Stomach smooth muscle (tissue), 2 donors: ENCODE measurements at regions not wholly inside any gene's neighbourhood (a gene's known extent, or its start where the extent isn't known, plus 50 kb on each side); places are given as distances from the start of the nearest gene placed in this dataset.

Experiments used
- H3K27ac ChIP-seq: one replicate; pipeline ENCODE4 v1.7.0; 2013; ENCODE audit warnings: mild to moderate bottlenecking, low read length, inconsistent platforms
- H3K27me3 ChIP-seq, 2 donors: one replicate each; pipeline ENCODE4 v1.7.0; 2013; ENCODE audit warnings: low read length in 2 of 2; ENCODE audit not compliant: insufficient read depth in 2 of 2, control insufficient read depth in 1 of 2
- H3K36me3 ChIP-seq, 2 donors: one replicate each; pipeline ENCODE4 v1.7.0; 2013; ENCODE audit warnings: low read length in 2 of 2; ENCODE audit not compliant: control insufficient read depth in 2 of 2, insufficient read depth in 2 of 2
- H3K4me1 ChIP-seq: one replicate; pipeline ENCODE4 v1.7.0; 2013; ENCODE audit warnings: low read length; ENCODE audit not compliant: control insufficient read depth, insufficient read depth
- H3K4me3 ChIP-seq, 2 donors: one replicate each; pipeline ENCODE4 v1.7.0; 2013; ENCODE audit warnings: low read length in 2 of 2
- H3K9ac ChIP-seq, 2 donors: one replicate each; pipeline ENCODE4 v1.7.0; 2013; ENCODE audit warnings: low read length in 2 of 2, mild to moderate bottlenecking in 1 of 2
- H3K9me3 ChIP-seq, 2 donors: one replicate each; pipeline ENCODE4 v1.7.0; 2013; ENCODE audit warnings: low read length in 2 of 2; ENCODE audit not compliant: control insufficient read depth in 2 of 2
- donor health status: healthy.
- donor health status: Pancreatic carcinoma.

DNA sequence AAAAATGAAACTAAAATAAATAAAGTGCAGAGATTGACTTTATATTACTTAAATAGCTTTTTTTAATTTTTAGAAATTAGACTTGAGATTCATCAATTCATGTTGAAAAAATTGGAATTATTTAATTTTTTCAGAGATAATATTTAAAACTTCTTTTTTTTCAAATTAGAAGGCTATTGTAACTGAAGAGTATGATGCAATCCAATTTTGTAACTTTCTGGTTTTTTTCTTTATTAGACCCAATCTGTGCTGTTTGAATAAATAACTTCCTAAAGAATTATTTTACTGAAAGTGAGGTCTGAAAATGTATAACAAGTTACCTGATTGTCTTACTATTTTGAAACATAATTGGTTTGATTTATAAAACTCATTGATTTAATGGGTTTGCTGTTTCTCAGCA is 200.9 kb downstream of the MAD2L1 start:
- H3K4me1 ChIP-seq, result no peaks in the 10 kb centered on the region
- no peaks in the 10 kb centered on the region for H3K27me3 ChIP-seq
- H3K9me3 ChIP-seq, result no peaks in the 10 kb centered on the region

GRCh38 chr4:119865389-119865788 is 201.3 kb downstream of the MAD2L1 start:
- no peak overlapping the region for H3K4me3 ChIP-seq
- H3K9me3 ChIP-seq, result no peaks in the 10 kb centered on the region

More for the DNA sequence above, 200.9 kb downstream of the MAD2L1 start:
- Histone ChIP-seq H3K4me3 (no peak overlapping the region), H3K27ac (no peak overlapping the region), H3K9ac (no peak overlapping the region), H3K36me3 (no peaks in the 10 kb centered on the region)

GRCh38 chr4:119861731-119862130 is 204.9 kb downstream of the MAD2L1 start:
- Histone ChIP-seq H3K36me3 (no peaks in the 10 kb centered on the region), H3K9ac (no peak overlapping the region), H3K9me3 (no peaks in the 10 kb centered on the region), H3K4me3 (no peak overlapping the region), H3K4me1 (no peaks in the 10 kb centered on the region), H3K27me3 (no peaks in the 10 kb centered on the region), H3K27ac (no peak overlapping the region)

More at GRCh38 chr4:119865389-119865788, 201.3 kb downstream of the MAD2L1 start:
- no peaks in the 10 kb centered on the region for H3K4me1 ChIP-seq
- H3K27me3 ChIP-seq, result no peaks in the 10 kb centered on the region
- no peak overlapping the region for H3K9ac ChIP-seq
- H3K27ac ChIP-seq, result no peak overlapping the region
- no peaks in the 10 kb centered on the region for H3K36me3 ChIP-seq

DNA sequence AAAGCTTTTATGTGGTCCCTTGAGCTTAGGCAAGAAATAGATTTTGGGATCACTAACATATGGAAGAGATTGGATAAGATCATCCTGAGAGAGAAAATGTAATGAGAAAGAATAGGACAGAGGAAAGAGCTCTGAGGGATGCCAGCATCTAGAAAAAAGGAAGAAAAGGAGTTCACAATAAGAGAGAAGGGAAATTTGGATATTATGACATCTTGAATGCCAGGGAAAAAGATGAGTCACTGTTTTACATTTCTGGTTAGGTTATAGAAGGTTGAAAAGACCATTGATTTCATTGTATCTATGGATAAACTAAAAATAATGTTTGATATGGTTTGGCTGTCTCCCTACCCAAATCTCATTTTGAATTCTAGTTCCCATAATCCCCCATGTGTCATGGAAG is 208.5 kb downstream of the MAD2L1 start:
- Histone ChIP-seq H3K4me3 (no peak overlapping the region), H3K27me3 (no peaks in the 10 kb centered on the region), H3K36me3 (no peaks in the 10 kb centered on the region), H3K9me3 (no peaks in the 10 kb centered on the region), H3K27ac (no peak overlapping the region), H3K4me1 (no peaks in the 10 kb centered on the region), H3K9ac (no peak overlapping the region)

DNA sequence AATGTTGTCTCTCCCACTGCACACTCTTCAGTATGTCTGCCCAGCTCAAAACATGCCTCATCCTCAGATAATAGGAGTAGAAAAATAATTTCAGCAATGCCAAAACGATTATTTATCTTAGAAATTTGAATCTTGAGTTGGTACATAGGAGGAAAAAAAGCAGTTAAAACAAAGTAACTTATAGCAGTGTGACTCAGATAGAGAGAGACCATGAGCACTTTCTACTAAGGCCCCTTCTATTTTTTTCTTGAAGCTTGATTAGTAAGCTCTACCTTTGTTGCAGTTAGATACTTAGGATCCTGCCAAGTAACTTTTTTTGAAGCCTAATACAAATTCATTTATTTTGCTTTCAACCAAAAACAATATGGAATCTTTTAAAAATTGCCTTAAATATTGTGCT is 212.3 kb downstream of the MAD2L1 start:
- no peak overlapping the region for H3K27ac ChIP-seq
- H3K9ac ChIP-seq, result no peak overlapping the region
- H3K27me3 ChIP-seq, result no peaks in the 10 kb centered on the region
- no peaks in the 10 kb centered on the region for H3K36me3 ChIP-seq
- H3K9me3 ChIP-seq, result no peaks in the 10 kb centered on the region
- no peak overlapping the region for H3K4me3 ChIP-seq
- H3K4me1 ChIP-seq, result no peaks in the 10 kb centered on the region

- Histone ChIP-seq H3K9me3 (no peaks in the 10 kb centered on the region), H3K9ac (no peak overlapping the region), H3K36me3 (no peaks in the 10 kb centered on the region), H3K27me3 (no peaks in the 10 kb centered on the region), H3K4me3 (no peak overlapping the region), H3K4me1 (no peaks in the 10 kb centered on the region), H3K27ac (no peak overlapping the region)
Measured at GRCh38 chr4:119851649-119852048, 215.0 kb downstream of the MAD2L1 start.

- no peaks in the 10 kb centered on the region for H3K9me3 ChIP-seq
- no peaks in the 10 kb centered on the region for H3K36me3 ChIP-seq
- H3K4me3 ChIP-seq, result no peak overlapping the region
- no peak overlapping the region for H3K27ac ChIP-seq
- no peaks in the 10 kb centered on the region for H3K27me3 ChIP-seq
- H3K4me1 ChIP-seq, result no peaks in the 10 kb centered on the region
- H3K9ac ChIP-seq, result no peak overlapping the region
Measured at GRCh38 chr4:119841361-119841760, 212.8 kb upstream of the PDE5A start.

GRCh38 chr4:119835613-119835910 is 207.0 kb upstream of the PDE5A start:
- H3K4me1 ChIP-seq, result no peaks in the 10 kb centered on the region
- no peaks in the 10 kb centered on the region for H3K27me3 ChIP-seq
- no peaks in the 10 kb centered on the region for H3K36me3 ChIP-seq
- no peak overlapping the region for H3K27ac ChIP-seq
- no peak overlapping the region for H3K9ac ChIP-seq
- no peaks in the 10 kb centered on the region for H3K9me3 ChIP-seq
- H3K4me3 ChIP-seq, result no peak overlapping the region

DNA sequence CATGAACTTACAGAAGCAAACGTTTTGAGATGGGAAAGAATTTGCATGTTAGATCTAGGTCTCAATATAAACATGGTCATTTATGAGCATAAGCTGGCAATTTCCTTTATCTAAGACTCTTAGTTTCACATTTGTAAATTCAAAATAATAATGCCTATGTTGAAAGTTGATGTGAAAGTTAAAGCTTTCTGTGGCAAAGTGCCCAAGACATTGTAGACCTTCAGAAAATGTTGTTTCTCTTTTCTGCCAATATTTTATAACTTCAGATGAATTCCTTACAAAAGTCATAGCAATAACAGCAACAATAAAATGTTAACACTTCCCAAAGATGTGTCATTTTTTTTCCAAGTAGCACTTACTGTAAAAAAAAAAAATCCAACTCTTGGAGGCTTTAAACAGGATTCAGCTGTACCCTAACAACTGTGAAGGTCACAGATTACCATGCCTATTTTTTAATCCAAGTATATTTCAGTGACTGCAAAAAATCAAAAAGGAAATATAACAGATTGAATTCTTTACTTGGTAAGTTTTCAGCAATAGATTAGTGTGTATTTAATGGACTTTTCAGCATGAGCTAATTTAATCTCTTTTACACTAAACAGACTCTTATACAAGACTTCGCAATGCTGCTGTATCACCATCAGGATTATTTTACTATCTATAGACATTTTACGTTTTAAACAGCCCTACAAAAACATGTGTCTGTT is 206.5 kb upstream of the PDE5A start:
- H3K27me3 ChIP-seq, result no peaks in the 10 kb centered on the region
- H3K4me3 ChIP-seq, result no peak overlapping the region
- no peaks in the 10 kb centered on the region for H3K36me3 ChIP-seq
- no peak overlapping the region for H3K9ac ChIP-seq
- no peaks in the 10 kb centered on the region for H3K9me3 ChIP-seq
- no peak overlapping the region for H3K27ac ChIP-seq
- H3K4me1 ChIP-seq, result no peaks in the 10 kb centered on the region

DNA sequence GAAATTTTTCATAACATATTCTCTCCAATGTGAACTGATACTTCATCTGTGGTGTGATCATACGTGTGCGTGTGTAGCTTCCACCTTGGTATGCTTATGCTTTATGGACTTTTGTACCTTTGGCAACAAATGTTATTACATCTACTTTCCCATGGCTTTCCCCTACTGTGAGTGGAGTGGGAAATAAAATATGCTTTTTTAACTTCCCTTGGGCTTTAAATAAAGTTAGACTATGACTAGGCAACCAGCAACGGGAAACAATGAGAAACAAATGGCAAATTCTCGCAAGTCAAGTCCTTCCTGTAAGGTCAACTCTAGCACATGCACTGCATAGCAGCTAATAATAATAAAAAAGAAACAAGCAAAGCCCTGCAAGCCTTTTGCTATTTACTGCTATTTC is 205.0 kb upstream of the PDE5A start:
- no peaks in the 10 kb centered on the region for H3K4me1 ChIP-seq
- no peaks in the 10 kb centered on the region for H3K27me3 ChIP-seq
- H3K36me3 ChIP-seq, result no peaks in the 10 kb centered on the region
- no peak overlapping the region for H3K4me3 ChIP-seq
- no peak overlapping the region for H3K9ac ChIP-seq
- no peaks in the 10 kb centered on the region for H3K9me3 ChIP-seq
- no peak overlapping the region for H3K27ac ChIP-seq

DNA sequence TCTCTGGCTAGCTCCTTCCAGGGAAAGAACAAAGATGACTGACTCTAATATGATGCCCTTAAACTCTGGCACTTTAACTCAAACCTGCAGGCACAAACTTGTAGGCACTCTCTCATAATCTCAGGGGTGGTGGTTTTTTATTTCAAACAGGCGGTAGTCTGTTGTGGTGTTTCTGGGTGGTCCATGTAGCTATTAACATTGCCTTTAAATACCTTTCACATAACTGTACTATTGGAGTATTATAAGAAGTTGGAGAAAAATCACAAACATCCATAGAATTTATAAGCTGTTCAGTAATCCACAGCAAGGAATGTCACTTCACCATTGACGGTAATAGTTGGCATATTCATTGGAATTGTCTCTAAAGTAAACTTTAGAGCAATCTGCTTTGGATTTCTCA is 204.2 kb upstream of the PDE5A start:
- H3K4me1 ChIP-seq, result no peaks in the 10 kb centered on the region
- no peak overlapping the region for H3K27ac ChIP-seq

More for the DNA sequence above, 204.2 kb upstream of the PDE5A start:
- Histone ChIP-seq H3K36me3 (no peaks in the 10 kb centered on the region), H3K9me3 (no peaks in the 10 kb centered on the region), H3K4me3 (no peak overlapping the region), H3K9ac (no peak overlapping the region), H3K27me3 (no peaks in the 10 kb centered on the region)
